ENCODE measurements at regions not wholly inside any gene's neighbourhood (a gene's known extent, or its start where the extent isn't known, plus 50 kb on each side); places are given as distances from the start of the nearest gene placed in this dataset.

- TF ChIP-seq CTCF (IDR thresholded peaks at IDR 0.05; ENCODE audit: low read depth, low read length, missing input control), result no peak
- TF ChIP-seq ZBTB33 (IDR thresholded peaks at IDR 0.05), result no peak
- no peak for TF ChIP-seq MAX (IDR thresholded peaks at IDR 0.05)
- no peak for TF ChIP-seq GABPA (IDR thresholded peaks at IDR 0.05 in 1 of 2, conservative IDR thresholded peaks at IDR 0.05 in 1 of 2)
- TF ChIP-seq REST (IDR thresholded peaks at IDR 0.05), result no peak
These were observed 370.2 kb downstream of the KCTD12 start for GRCh38 chr13:76516013-76516412.

Data from liver (tissue), 3 donors.